ENCODE measurements at regions not wholly inside any gene's neighbourhood (a gene's known extent, or its start where the extent isn't known, plus 50 kb on each side); places are given as distances from the start of the nearest gene placed in this dataset.

- DNase-seq (ENCODE audit: low read depth), result no peak
Observed at GRCh38 chr20:17107127-17107526, 119.7 kb upstream of the PCSK2 start.

GRCh38 chr20:17108896-17109295 is 117.9 kb upstream of the PCSK2 start:
- no peak for DNase-seq (ENCODE audit: low read depth)

GRCh38 chr20:17109307-17109706 is 117.5 kb upstream of the PCSK2 start:
- no peak for DNase-seq (ENCODE audit: low read depth)

- DNase-seq (ENCODE audit: low read depth), result no peak
Observed at GRCh38 chr20:17128206-17128605, 98.6 kb upstream of the PCSK2 start.

- DNase-seq (ENCODE audit: low read depth), result no peak
Observed at GRCh38 chr20:17129089-17129488, 97.8 kb upstream of the PCSK2 start.

- no peak for DNase-seq (ENCODE audit: low read depth)
Observed at GRCh38 chr20:17137692-17138091, 89.1 kb upstream of the PCSK2 start.

- no peak for DNase-seq (ENCODE audit: low read depth)
Observed at GRCh38 chr20:17138237-17138636, 88.6 kb upstream of the PCSK2 start.

GRCh38 chr20:17140894-17141293 is 85.9 kb upstream of the PCSK2 start:
- no peak for DNase-seq (ENCODE audit: low read depth)

- DNase-seq (ENCODE audit: low read depth), result no peak
Observed at GRCh38 chr20:17141568-17141967, 85.3 kb upstream of the PCSK2 start.

GRCh38 chr20:17142666-17143065 is 84.2 kb upstream of the PCSK2 start:
- DNase-seq (ENCODE audit: low read depth), result no peak

GRCh38 chr20:17150858-17151257 is 76.0 kb upstream of the PCSK2 start:
- DNase-seq (ENCODE audit: low read depth), result no peak

GRCh38 chr20:17155401-17155800 is 71.4 kb upstream of the PCSK2 start:
- no peak for DNase-seq (ENCODE audit: low read depth)

- no peak for DNase-seq (ENCODE audit: low read depth)
Observed at GRCh38 chr20:17158701-17159100, 68.1 kb upstream of the PCSK2 start.

GRCh38 chr20:17161673-17162481 is 65.0 kb upstream of the PCSK2 start:
- no peak for DNase-seq (ENCODE audit: low read depth)

- DNase-seq (ENCODE audit: low read depth), result no peak
Observed at GRCh38 chr20:17168026-17168612, 58.7 kb upstream of the PCSK2 start.

GRCh38 chr20:17169585-17170136 is 57.2 kb upstream of the PCSK2 start:
- DNase-seq (ENCODE audit: low read depth), result no peak

GRCh38 chr20:17171746-17172280 is 55.0 kb upstream of the PCSK2 start:
- DNase-seq (ENCODE audit: low read depth), result no peak

- DNase-seq (ENCODE audit: low read depth), result no peak
Observed at GRCh38 chr20:17172836-17173516, 53.9 kb upstream of the PCSK2 start.
